H1 (cell line): ENCODE measurements at regions not wholly inside any gene's neighbourhood (a gene's known extent, or its start where the extent isn't known, plus 50 kb on each side); places are given as distances from the start of the nearest gene placed in this dataset.

Experiments used
- CTCF ChIA-PET: fragments of 300-600 bp; sonication (Branson Sonifier 250); formaldehyde crosslinking; loops from one replicate; lab custom pipeline; 2021; ENCODE audit not compliant: partially characterized antibody; lab: Charles Lee
- POLR2A ChIA-PET: fragments of 300-600 bp; sonication (Branson Sonifier 250); formaldehyde crosslinking; loops from one replicate; lab custom pipeline; 2021; ENCODE audit warnings: inconsistent platforms; ENCODE audit not compliant: partially characterized antibody; lab: Charles Lee
- DNase-seq, 2 experiments: peaks; one replicate each; pipeline versions ENCODE4 v3.0.0 to v3.0.0-alpha.2; 2010 to 2022; ENCODE audit warnings: low spot score in 2 of 2, low read depth in 1 of 2, mixed read lengths in 1 of 2
- FAIRE-seq: peaks from 2 replicates; lab custom pipeline; 2011; peaks lifted over from hg19 to GRCh38; lab: Jason Lieb, UNC
- H2AFZ ChIP-seq: 2 replicates; pipeline ENCODE4 v1.8.1; 2012; ENCODE audit warnings: low read length, inconsistent platforms
- H2AK5ac ChIP-seq: 2 replicates; pipeline ENCODE4 v1.6.1; 2013; ENCODE audit warnings: low read depth, low read length
- H2BK120ac ChIP-seq: replicated peaks from 2 replicates; pipeline ENCODE3; 2013; ENCODE audit warnings: low read depth, low read length, inconsistent platforms
- H2BK12ac ChIP-seq: 2 replicates; pipeline ENCODE4 v1.6.1; 2013; ENCODE audit warnings: low read depth, low read length
- H2BK15ac ChIP-seq: 2 replicates; pipeline ENCODE4 v1.6.1; 2013; ENCODE audit warnings: low read length
- H2BK20ac ChIP-seq: 2 replicates; pipeline ENCODE4 v1.6.1; 2013; ENCODE audit warnings: low read length
- H2BK5ac ChIP-seq: 2 replicates; pipeline ENCODE4 v1.6.1; 2013; ENCODE audit warnings: low read depth, low read length
- H3K14ac ChIP-seq: 2 replicates; pipeline ENCODE4 v1.6.1; 2013; ENCODE audit warnings: inconsistent platforms; ENCODE audit not compliant: insufficient read length
- H3K18ac ChIP-seq: 2 replicates; pipeline ENCODE4 v1.6.1; 2013; ENCODE audit warnings: low read length; ENCODE audit errors: extremely low read depth
- H3K23ac ChIP-seq: 2 replicates; pipeline ENCODE4 v1.6.1; 2013; ENCODE audit warnings: inconsistent platforms; ENCODE audit not compliant: insufficient read length
- H3K23me2 ChIP-seq: 2 replicates; pipeline ENCODE4 v1.6.1; 2013; ENCODE audit warnings: low read depth, low read length
- H3K27ac ChIP-seq: 2 replicates; pipeline ENCODE4 v1.6.1; 2011; ENCODE audit warnings: low read depth, low read length, inconsistent platforms
- H3K27me3 ChIP-seq, 4 experiments: replicated peaks in 1 of 4; 1 replicate in 1 of 4; 2 replicates in 3 of 4; pipeline versions ENCODE4 v1.6.1 to v1.8.1; 2011 to 2013; ENCODE audit warnings: low read length in 3 of 4, mild to moderate bottlenecking in 3 of 4, inconsistent platforms in 2 of 4, mixed read lengths in 2 of 4, moderate library complexity in 1 of 4; ENCODE audit not compliant: control insufficient read depth in 3 of 4, insufficient read depth in 3 of 4; ENCODE audit errors: extremely low read depth in 1 of 4
- H3K36me3 ChIP-seq, 4 experiments: 2 replicates each; pipeline versions ENCODE4 v1.6.1 to v1.8.1; 2011 to 2013; ENCODE audit warnings: mild to moderate bottlenecking in 4 of 4, low read length in 3 of 4, moderate library complexity in 2 of 4, control low read depth in 1 of 4, inconsistent platforms in 1 of 4; ENCODE audit not compliant: insufficient read depth in 4 of 4, control insufficient read depth in 2 of 4
- H3K4ac ChIP-seq: replicated peaks from 2 replicates; pipeline ENCODE3; 2013; ENCODE audit warnings: low read length, low read depth, mixed read lengths, inconsistent platforms; ENCODE audit not compliant: insufficient read length
- H3K4me1 ChIP-seq, 4 experiments: replicated peaks in 1 of 4; 1 replicate in 1 of 4; 2 replicates in 3 of 4; pipeline versions ENCODE4 v1.6.1 to v1.8.1; 2011 to 2013; ENCODE audit warnings: low read length in 3 of 4, inconsistent platforms in 2 of 4, mixed read lengths in 1 of 4; ENCODE audit not compliant: insufficient read depth in 4 of 4, control insufficient read depth in 3 of 4
- H3K4me2 ChIP-seq, 2 experiments: 2 replicates each; pipeline versions ENCODE4 v1.6.1 to v1.8.1; 2011 to 2013; ENCODE audit warnings: low read depth in 2 of 2, low read length in 2 of 2, control low read depth in 1 of 2, inconsistent platforms in 1 of 2, mild to moderate bottlenecking in 1 of 2; ENCODE audit not compliant: insufficient read depth in 1 of 2
- H3K4me3 ChIP-seq, 4 experiments: fragments of 200-600, 300-600 bp in 1 of 4; sonication (generic), shearing (Covaris generic), sonication (Bioruptor Twin) in 1 of 4; 2 replicates each; pipeline versions ENCODE4 v1.5.1 to v1.8.1; 2011 to 2016; ENCODE audit warnings: low read length in 4 of 4, low read depth in 3 of 4, control low read depth in 2 of 4, inconsistent platforms in 2 of 4, mild to moderate bottlenecking in 2 of 4, mixed read lengths in 1 of 4, moderate library complexity in 1 of 4; ENCODE audit not compliant: insufficient read depth in 2 of 4; ENCODE audit errors: extremely low read depth in 1 of 4
- H3K56ac ChIP-seq: replicated peaks from 2 replicates; pipeline ENCODE3; 2013; ENCODE audit warnings: low read depth, mild to moderate bottlenecking, mixed read lengths, low read length, inconsistent platforms; ENCODE audit not compliant: insufficient read length
- H3K79me1 ChIP-seq: 2 replicates; pipeline ENCODE4 v1.6.1; 2013; ENCODE audit warnings: low read depth, low read length, control low read depth
- H3K79me2 ChIP-seq, 2 experiments: 2 replicates each; pipeline versions ENCODE4 v1.6.1 to v1.8.1; 2012 to 2013; ENCODE audit warnings: low read length in 2 of 2, mild to moderate bottlenecking in 2 of 2, inconsistent platforms in 1 of 2; ENCODE audit not compliant: insufficient read depth in 2 of 2, control insufficient read depth in 1 of 2
- H3K9ac ChIP-seq, 4 experiments: replicated peaks in 1 of 4; 1 replicate in 1 of 4; 2 replicates in 3 of 4; pipeline versions ENCODE4 v1.6.1 to v1.8.1; 2011 to 2013; ENCODE audit warnings: low read depth in 3 of 4, low read length in 3 of 4, control low read depth in 2 of 4, mild to moderate bottlenecking in 2 of 4, moderate library complexity in 2 of 4, inconsistent platforms in 1 of 4; ENCODE audit errors: extremely low read depth in 1 of 4
- H3K9me3 ChIP-seq, 2 experiments: 2 replicates each; pipeline versions ENCODE4 v1.6.1 to v1.8.1; 2012 to 2013; ENCODE audit warnings: mild to moderate bottlenecking in 2 of 2, moderate library complexity in 2 of 2, control low read depth in 1 of 2, inconsistent platforms in 1 of 2, low read depth in 1 of 2, low read length in 1 of 2, mixed read lengths in 1 of 2; ENCODE audit not compliant: insufficient read depth in 2 of 2
- H4K20me1 ChIP-seq, 2 experiments: replicated peaks in 1 of 2; 2 replicates each; pipeline versions ENCODE3 to v1.8.1; 2011 to 2013; ENCODE audit warnings: inconsistent platforms in 2 of 2, low read length in 2 of 2, mild to moderate bottlenecking in 1 of 2; ENCODE audit not compliant: insufficient read depth in 2 of 2, control insufficient read depth in 1 of 2
- H4K5ac ChIP-seq: 2 replicates; pipeline ENCODE4 v1.6.1; 2013; ENCODE audit warnings: low read length, low read depth, mixed read lengths, inconsistent platforms; ENCODE audit not compliant: insufficient read length
- H4K8ac ChIP-seq: 2 replicates; pipeline ENCODE4 v1.8.0; 2013; ENCODE audit warnings: mild to moderate bottlenecking, moderate library complexity, low read length, inconsistent platforms; ENCODE audit not compliant: insufficient read depth; ENCODE audit errors: extremely low read depth
- H4K91ac ChIP-seq: replicated peaks from 2 replicates; pipeline ENCODE3; 2013; ENCODE audit warnings: low read length, mixed read lengths, inconsistent platforms; ENCODE audit not compliant: insufficient read length
- CBX8 ChIP-seq: fragments of 300-800, 300-1000 bp; sonication (generic); IDR thresholded peaks from 2 replicates; pipeline ENCODE4 v1.7.1; 2016; ENCODE audit warnings: low read depth, low read length, borderline replicate concordance
- CHD1 ChIP-seq: IDR thresholded peaks from 2 replicates; pipeline ENCODE4 v1.6.1; 2012; ENCODE audit warnings: low read depth, low read length, improper control_type of control experiment
- CREB1 ChIP-seq: IDR thresholded peaks from 2 replicates; pipeline ENCODE4 v1.6.1; 2012; ENCODE audit warnings: inconsistent platforms
- EGR1 ChIP-seq: IDR thresholded peaks from 2 replicates; pipeline ENCODE4 v1.6.1; 2011; ENCODE audit warnings: low read depth, low read length, borderline replicate concordance
- EP300 ChIP-seq, 2 experiments: IDR thresholded peaks; 1 replicate in 1 of 2; 2 replicates in 1 of 2; pipeline ENCODE4 v1.6.1; 2011 to 2012; ENCODE audit warnings: low read depth in 2 of 2, low read length in 2 of 2, mild to moderate bottlenecking in 2 of 2, borderline replicate concordance in 1 of 2, inconsistent platforms in 1 of 2, moderate library complexity in 1 of 2
- FOSL1 ChIP-seq: IDR thresholded peaks from 2 replicates; pipeline ENCODE4 v1.6.1; 2011; ENCODE audit warnings: mild to moderate bottlenecking, low read depth, low read length, moderate library complexity; ENCODE audit not compliant: insufficient read depth
- GTF2F1 ChIP-seq: IDR thresholded peaks from 2 replicates; pipeline ENCODE4 v1.6.1; 2012; ENCODE audit warnings: low read depth, low read length, improper control_type of control experiment, borderline replicate concordance
- HDAC6 ChIP-seq: IDR thresholded peaks from one replicate; pipeline ENCODE4 v1.7.1; 2012; ENCODE audit warnings: low read depth, mild to moderate bottlenecking, inconsistent platforms, low read length, moderate library complexity
- NRF1 ChIP-seq: IDR thresholded peaks from 2 replicates; pipeline ENCODE4 v1.6.1; 2011; ENCODE audit warnings: mild to moderate bottlenecking, low read depth, low read length, improper control_type of control experiment
- POLR2AphosphoS5 ChIP-seq: IDR thresholded peaks from 2 replicates; pipeline ENCODE4 v1.6.1; 2011; ENCODE audit warnings: low read depth, low read length
- TEAD4 ChIP-seq: IDR thresholded peaks from 2 replicates; pipeline ENCODE4 v1.6.1; 2012; ENCODE audit warnings: low read depth, low read length, inconsistent platforms, mixed read lengths
- WGBS, 2 experiments: shearing (Covaris generic) in 1 of 2; methylation state at CpG; one replicate each; pipeline versions ENCODE4 v1.1.6 to v1.1.7; 2013 to 2015; ENCODE audit warnings: low lambda C conversion rate in 2 of 2, mixed read lengths in 2 of 2, inconsistent platforms in 1 of 2, low coverage in 1 of 2, missing lambda C conversion rate in 1 of 2; ENCODE audit not compliant: insufficient replicate concordance in 2 of 2, insufficient coverage in 1 of 2, insufficient read length in 1 of 2; ENCODE audit errors: extremely low coverage in 1 of 2, missing lambda C conversion rate in 1 of 2; 5-methylcytosine and 5-hydroxymethylcytosine counted together
- TF ChIP-seq, protein P1 (sequence below): IDR thresholded peaks from 2 replicates; pipeline ENCODE4 v1.6.1; 2012; ENCODE audit warnings: low read length, inconsistent platforms

DNA sequence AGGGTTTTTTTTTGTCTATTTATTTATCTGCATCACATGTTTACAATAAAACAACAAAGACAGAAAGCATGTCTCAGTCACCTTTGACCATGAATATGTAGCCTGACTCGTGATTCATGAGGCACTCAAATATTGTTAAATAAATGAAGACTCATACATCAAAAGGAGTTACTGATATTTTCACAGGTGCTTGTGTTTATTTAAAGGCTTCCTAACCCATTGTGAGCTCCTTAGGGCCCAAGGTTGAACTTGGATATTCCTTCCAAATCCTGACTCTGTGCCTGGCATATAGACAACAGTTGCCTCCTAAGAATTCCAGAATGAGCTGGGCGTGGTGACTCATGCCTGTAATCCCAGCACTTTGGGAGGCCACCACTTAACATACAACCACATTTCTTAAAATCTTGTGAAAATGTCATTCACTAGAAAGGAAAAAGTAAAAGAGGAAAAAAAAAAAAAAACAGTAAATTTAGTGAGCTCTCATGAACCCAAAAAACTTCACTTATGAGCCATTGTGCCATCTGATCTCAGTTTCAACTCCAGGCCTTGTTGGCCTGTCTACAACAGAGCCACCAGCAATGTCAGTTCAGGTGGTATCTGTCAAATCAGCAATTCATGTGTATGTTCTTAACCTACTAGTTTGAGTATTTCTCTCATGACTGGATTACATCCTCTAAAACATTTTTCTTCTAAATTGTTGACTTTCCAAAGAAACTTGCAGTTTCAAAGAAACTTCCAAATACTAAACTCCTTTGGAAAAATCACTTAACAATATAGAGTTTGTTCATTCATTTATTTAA, 162.7 kb upstream of the MARCKS start:
- POLR2A ChIA-PET, result no interaction called here
- no peak overlapping the region for H3K18ac ChIP-seq
- no peak overlapping the region for H3K9ac ChIP-seq
- no peak for DNase-seq
- H2BK20ac ChIP-seq, result no peak overlapping the region
- 88% methylated on average over 2 of the region's 2 CpGs; no CpG with 5 or more reads in 1 of the 2 experiments for WGBS, 2 experiments
- H3K23ac ChIP-seq, result no peak overlapping the region
- H2BK120ac ChIP-seq, result no peak overlapping the region
- H3K4me3 ChIP-seq, result no peak overlapping the region
- no peak overlapping the region for H3K14ac ChIP-seq
- H3K36me3 ChIP-seq, result no peaks in the 10 kb centered on the region
- no peak overlapping the region for H2AK5ac ChIP-seq
- H3K4me1 ChIP-seq, result peaks cover 0 to 2% (median 0%) of the 10 kb centered on the region in 4 experiments; a peak in 1 of 7 replicates
- no peak overlapping the region for H3K4me2 ChIP-seq
- no peaks in the 10 kb centered on the region for H3K23me2 ChIP-seq
- H2BK15ac ChIP-seq, result no peak overlapping the region
- CTCF ChIA-PET, result interaction anchor here (0.6 kb wide), 1 partner anchor 414 kb away, joined by 3 read pairs; no protein-coding TSS in a partner anchor
- H2BK12ac ChIP-seq, result no peak overlapping the region
- FAIRE-seq, result no peak
- H3K79me2 ChIP-seq, result no peaks in the 10 kb centered on the region
- H4K91ac ChIP-seq, result no peak overlapping the region
- H3K27me3 ChIP-seq, result no peaks in the 10 kb centered on the region
- no peak overlapping the region for H3K4ac ChIP-seq
- H2BK5ac ChIP-seq, result no peak overlapping the region
- no peak overlapping the region for H3K27ac ChIP-seq
- H3K9me3 ChIP-seq, result no peaks in the 10 kb centered on the region
- H3K79me1 ChIP-seq, result no peaks in the 10 kb centered on the region
- no peak overlapping the region for H2AFZ ChIP-seq
- H4K8ac ChIP-seq, result no peak overlapping the region
- no peaks in the 10 kb centered on the region for H4K20me1 ChIP-seq
- no peak overlapping the region for H3K56ac ChIP-seq
- H4K5ac ChIP-seq, result no peak overlapping the region
- no peak for TF ChIP-seq CHD1
- TF ChIP-seq GTF2F1, result no peak
- TF ChIP-seq, protein P1, sequence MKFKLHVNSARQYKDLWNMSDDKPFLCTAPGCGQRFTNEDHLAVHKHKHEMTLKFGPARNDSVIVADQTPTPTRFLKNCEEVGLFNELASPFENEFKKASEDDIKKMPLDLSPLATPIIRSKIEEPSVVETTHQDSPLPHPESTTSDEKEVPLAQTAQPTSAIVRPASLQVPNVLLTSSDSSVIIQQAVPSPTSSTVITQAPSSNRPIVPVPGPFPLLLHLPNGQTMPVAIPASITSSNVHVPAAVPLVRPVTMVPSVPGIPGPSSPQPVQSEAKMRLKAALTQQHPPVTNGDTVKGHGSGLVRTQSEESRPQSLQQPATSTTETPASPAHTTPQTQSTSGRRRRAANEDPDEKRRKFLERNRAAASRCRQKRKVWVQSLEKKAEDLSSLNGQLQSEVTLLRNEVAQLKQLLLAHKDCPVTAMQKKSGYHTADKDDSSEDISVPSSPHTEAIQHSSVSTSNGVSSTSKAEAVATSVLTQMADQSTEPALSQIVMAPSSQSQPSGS, result no peak
- TF ChIP-seq FOSL1, result no peak
- TF ChIP-seq POLR2AphosphoS5, result no peak
- no peak for TF ChIP-seq CBX8
- TF ChIP-seq TEAD4, result no peak
- no peak for TF ChIP-seq NRF1
- no peak for TF ChIP-seq EP300 (IDR thresholded peaks at IDR 0.05; ENCODE audit: borderline replicate concordance in 1 of 2, low read depth in 2 of 2, low read length in 2 of 2)
- no peak for TF ChIP-seq EGR1
- TF ChIP-seq HDAC6, result no peak
- no peak for TF ChIP-seq CREB1
